Natural killer cell (primary cell): ENCODE measurements at regions not wholly inside any gene's neighbourhood (a gene's known extent, or its start where the extent isn't known, plus 50 kb on each side); places are given as distances from the start of the nearest gene placed in this dataset.

ENCODE experiments used
- ATAC-seq, 3 donors: fragments of 150-1000 bp in 2 of 3; fragments of 200-7000 bp in 1 of 3; cut with Tn5 transposase; 1 replicate in 1 of 3; 2 replicates in 2 of 3; pipeline ENCODE4 v1.10.0; 2021; ENCODE audit warnings: mild to moderate bottlenecking in 2 of 3, moderate library complexity in 2 of 3
- DNase-seq, 2 donors: peaks; one replicate each; pipeline versions ENCODE4 v3.0.0 to v3.0.0-alpha.2; 2013 to 2021; ENCODE audit warnings: mixed read lengths in 1 of 2
- H3K27ac ChIP-seq: one replicate; pipeline ENCODE4 v1.5.1; 2013; ENCODE audit warnings: mild to moderate bottlenecking, low read length
- H3K27me3 ChIP-seq: one replicate; pipeline ENCODE4 v1.6.1; 2013; ENCODE audit warnings: low read length; ENCODE audit not compliant: control insufficient read depth, insufficient read depth
- H3K36me3 ChIP-seq: one replicate; pipeline ENCODE4 v1.6.1; 2013; ENCODE audit warnings: low read length; ENCODE audit not compliant: control insufficient read depth, insufficient read depth
- H3K4me1 ChIP-seq: one replicate; pipeline ENCODE4 v1.6.1; 2013; ENCODE audit warnings: low read length; ENCODE audit not compliant: control insufficient read depth, insufficient read depth
- H3K4me3 ChIP-seq: one replicate; pipeline ENCODE4 v1.5.1; 2013; ENCODE audit warnings: low read length
- H3K9me3 ChIP-seq: one replicate; pipeline ENCODE4 v1.6.1; 2013; ENCODE audit warnings: low read length; ENCODE audit not compliant: control insufficient read depth, insufficient read depth
- H3K27ac Mint-ChIP-seq, 2 donors: one replicate each; pipeline ENCODE4 v1.8.0; 2022; ENCODE audit warnings: mild to moderate bottlenecking in 2 of 2, mixed read lengths in 2 of 2, moderate library complexity in 1 of 2
- H3K27me3 Mint-ChIP-seq, 2 donors: one replicate each; pipeline ENCODE4 v1.8.0; 2022; ENCODE audit warnings: low read depth in 2 of 2, mixed read lengths in 2 of 2
- H3K36me3 Mint-ChIP-seq: one replicate; pipeline ENCODE4 v1.8.0; 2022; ENCODE audit warnings: mixed read lengths
- H3K4me1 Mint-ChIP-seq, 2 donors: one replicate each; pipeline ENCODE4 v1.8.0; 2022; ENCODE audit warnings: mixed read lengths in 2 of 2
- H3K4me3 Mint-ChIP-seq: one replicate; pipeline ENCODE4 v1.8.0; 2022; ENCODE audit warnings: mild to moderate bottlenecking, moderate library complexity, mixed read lengths
- H3K9me3 Mint-ChIP-seq, 2 donors: one replicate each; pipeline ENCODE4 v1.8.0; 2022; ENCODE audit warnings: mixed read lengths in 2 of 2
- WGBS: methylation state at CpG from one replicate; pipeline ENCODE4 v1.1.7; 2013; ENCODE audit warnings: missing lambda C conversion rate; ENCODE audit not compliant: insufficient coverage; 5-methylcytosine and 5-hydroxymethylcytosine counted together
- intact Hi-C: fragments of 100-400 bp; cut with micrococcal nuclease; formaldehyde crosslinking; loops from one replicate; pipeline ENCODE4 v1.14.2; 2022
- TF ChIP-seq, protein P1 (sequence below): fragments of 200-600 bp; IDR thresholded peaks from one replicate; pipeline ENCODE4 v1.8.0; 2022; ENCODE audit warnings: antibody characterized with exemption

- no peak overlapping the region for H3K27ac Mint-ChIP-seq
- WGBS, result 76% methylated on average over 4 of the region's 4 CpGs
- Histone ChIP-seq H3K27ac (no peak overlapping the region), H3K4me1 (no peaks in the 10 kb centered on the region), H3K36me3 (no peaks in the 10 kb centered on the region), H3K27me3 (no peaks in the 10 kb centered on the region), H3K4me3 (no peak overlapping the region), H3K9me3 (no peaks in the 10 kb centered on the region)
- ATAC-seq (no peak), DNase-seq (no peak)
- peaks cover 0 to 2% of the 10 kb centered on the region in 2 donors for H3K9me3 Mint-ChIP-seq
- H3K27me3 Mint-ChIP-seq, result peaks cover 0 to 3% of the 10 kb centered on the region in 2 donors
- no peak overlapping the region for H3K4me3 Mint-ChIP-seq
- no peaks in the 10 kb centered on the region for H3K4me1 Mint-ChIP-seq
- intact Hi-C loops, result no loop called here
- TF ChIP-seq, protein P1, sequence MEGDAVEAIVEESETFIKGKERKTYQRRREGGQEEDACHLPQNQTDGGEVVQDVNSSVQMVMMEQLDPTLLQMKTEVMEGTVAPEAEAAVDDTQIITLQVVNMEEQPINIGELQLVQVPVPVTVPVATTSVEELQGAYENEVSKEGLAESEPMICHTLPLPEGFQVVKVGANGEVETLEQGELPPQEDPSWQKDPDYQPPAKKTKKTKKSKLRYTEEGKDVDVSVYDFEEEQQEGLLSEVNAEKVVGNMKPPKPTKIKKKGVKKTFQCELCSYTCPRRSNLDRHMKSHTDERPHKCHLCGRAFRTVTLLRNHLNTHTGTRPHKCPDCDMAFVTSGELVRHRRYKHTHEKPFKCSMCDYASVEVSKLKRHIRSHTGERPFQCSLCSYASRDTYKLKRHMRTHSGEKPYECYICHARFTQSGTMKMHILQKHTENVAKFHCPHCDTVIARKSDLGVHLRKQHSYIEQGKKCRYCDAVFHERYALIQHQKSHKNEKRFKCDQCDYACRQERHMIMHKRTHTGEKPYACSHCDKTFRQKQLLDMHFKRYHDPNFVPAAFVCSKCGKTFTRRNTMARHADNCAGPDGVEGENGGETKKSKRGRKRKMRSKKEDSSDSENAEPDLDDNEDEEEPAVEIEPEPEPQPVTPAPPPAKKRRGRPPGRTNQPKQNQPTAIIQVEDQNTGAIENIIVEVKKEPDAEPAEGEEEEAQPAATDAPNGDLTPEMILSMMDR, result no peak
- H3K36me3 Mint-ChIP-seq, result no peaks in the 10 kb centered on the region
Observed at GRCh38 chr2:19651466-19651865, 250.3 kb downstream of the TTC32 start.

DNA sequence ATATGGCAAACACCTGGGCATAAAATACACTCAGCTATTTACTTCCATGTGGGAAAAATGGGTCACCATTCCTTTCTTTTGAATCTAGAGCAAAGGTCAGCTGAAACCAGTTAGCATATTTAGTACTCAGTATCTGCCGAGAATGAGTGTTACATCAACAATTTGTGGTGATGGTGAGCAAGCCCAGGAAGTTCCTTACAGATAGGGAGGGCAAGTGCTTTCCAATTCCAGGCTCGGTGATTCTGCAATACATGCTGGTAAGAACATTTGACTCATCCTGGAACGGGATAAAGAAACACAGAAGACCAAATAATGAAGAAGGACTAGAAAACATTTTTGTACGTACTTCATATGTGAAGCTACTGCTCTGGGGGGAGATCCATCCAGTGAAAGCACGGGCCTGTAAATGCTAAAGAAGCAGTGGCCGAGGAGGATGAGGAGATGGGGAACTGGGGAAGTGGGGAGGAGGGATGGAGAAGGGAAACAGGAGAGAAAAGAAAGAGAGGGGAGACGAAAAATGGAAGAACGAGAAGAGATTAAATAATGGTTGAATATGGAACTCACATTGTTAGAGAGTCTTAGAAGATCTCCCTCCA lies 251.9 kb downstream of the TTC32 start:
- DNase-seq (no peak), ATAC-seq (no peak)
- Mint-ChIP-seq H3K4me1 (no peaks in the 10 kb centered on the region), H3K27me3 (peaks cover 0 to 3% of the 10 kb centered on the region in 2 donors), H3K36me3 (no peaks in the 10 kb centered on the region), H3K9me3 (no peaks in the 10 kb centered on the region), H3K4me3 (no peak overlapping the region), H3K27ac (no peak overlapping the region)
- TF ChIP-seq, protein P1, result no peak
- H3K27me3 ChIP-seq, result no peaks in the 10 kb centered on the region
- H3K9me3 ChIP-seq, result no peaks in the 10 kb centered on the region
- H3K4me1 ChIP-seq, result no peaks in the 10 kb centered on the region
- intact Hi-C loops, result no loop called here
- H3K36me3 ChIP-seq, result no peaks in the 10 kb centered on the region
- no peak overlapping the region for H3K4me3 ChIP-seq
- H3K27ac ChIP-seq, result no peak overlapping the region
- WGBS, result 77% methylated on average over 8 of the region's 8 CpGs

DNA sequence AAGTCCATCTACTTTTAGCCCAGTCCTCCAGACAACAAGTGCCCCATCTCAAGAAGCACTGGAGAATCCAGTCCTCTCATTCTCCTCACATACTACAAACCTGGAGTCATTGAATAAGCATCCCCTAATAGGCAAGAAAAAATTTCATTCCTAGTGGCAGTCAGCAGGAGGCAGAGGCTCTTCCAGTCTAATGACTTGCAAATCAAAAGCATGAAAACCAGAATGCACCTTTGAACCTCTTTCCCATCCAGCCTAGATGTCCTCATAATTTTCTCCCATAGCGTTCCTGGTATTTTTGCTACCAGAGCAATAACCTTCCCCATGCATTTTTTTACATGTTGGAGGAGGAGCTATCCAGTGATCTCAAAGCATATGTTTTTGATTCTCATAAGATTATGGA lies 252.6 kb downstream of the TTC32 start:
- DNase-seq, result no peak
- no peak for ATAC-seq
- H3K36me3 Mint-ChIP-seq, result no peaks in the 10 kb centered on the region
- H3K9me3 Mint-ChIP-seq, result no peaks in the 10 kb centered on the region
- H3K4me1 Mint-ChIP-seq, result no peaks in the 10 kb centered on the region
- H3K27me3 Mint-ChIP-seq, result peaks cover 0 to 3% of the 10 kb centered on the region in 2 donors
- Histone ChIP-seq H3K4me1 (no peaks in the 10 kb centered on the region), H3K36me3 (no peaks in the 10 kb centered on the region), H3K27ac (no peak overlapping the region), H3K9me3 (no peaks in the 10 kb centered on the region), H3K4me3 (no peak overlapping the region), H3K27me3 (no peaks in the 10 kb centered on the region)
- intact Hi-C loops, result no loop called here
- H3K27ac Mint-ChIP-seq, result no peak overlapping the region
- H3K4me3 Mint-ChIP-seq, result no peak overlapping the region
- TF ChIP-seq, protein P1, result no peak
- no CpG with 5 or more reads among the region's 1 CpG for WGBS

DNA sequence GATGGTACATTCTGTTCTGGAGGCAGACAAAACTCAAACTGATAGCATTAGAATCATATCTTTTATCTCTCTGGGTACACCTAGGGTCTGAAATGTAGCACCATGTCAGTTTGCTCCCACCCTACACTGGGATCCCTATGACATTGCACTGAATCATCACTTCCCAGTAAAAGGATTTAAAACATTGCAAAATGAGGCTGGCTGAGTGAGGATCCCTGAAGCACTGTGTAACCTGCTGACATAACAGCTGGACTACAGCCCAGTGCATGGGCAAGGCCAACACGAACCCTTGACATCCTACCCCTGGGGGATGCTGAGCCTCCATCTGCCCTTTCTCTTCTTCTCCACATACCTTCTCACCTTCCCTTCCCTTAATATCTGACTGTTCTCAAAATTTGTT lies 253.2 kb downstream of the TTC32 start:
- intact Hi-C loops, result no loop called here
- Histone ChIP-seq H3K4me3 (no peak overlapping the region), H3K36me3 (no peaks in the 10 kb centered on the region), H3K27ac (no peak overlapping the region), H3K27me3 (no peaks in the 10 kb centered on the region), H3K4me1 (no peaks in the 10 kb centered on the region), H3K9me3 (no peaks in the 10 kb centered on the region)
- no peak for DNase-seq
- Mint-ChIP-seq H3K27ac (no peak overlapping the region), H3K9me3 (no peaks in the 10 kb centered on the region), H3K36me3 (no peaks in the 10 kb centered on the region), H3K4me3 (no peak overlapping the region), H3K4me1 (no peaks in the 10 kb centered on the region), H3K27me3 (peaks cover 0 to 3% of the 10 kb centered on the region in 2 donors)
- TF ChIP-seq, protein P1, result no peak
- ATAC-seq, result no peak
- 65% methylated on average over 1 of the region's 1 CpG for WGBS
